Trophoblast cell (in vitro differentiated cells and primary cell): ENCODE measurements at regions not wholly inside any gene's neighbourhood (a gene's known extent, or its start where the extent isn't known, plus 50 kb on each side); places are given as distances from the start of the nearest gene placed in this dataset.
"Not testable (repeated sequence)": the region's sequence is repeated elsewhere in the genome, so short reads cannot be mapped to it uniquely, and the experiment has no call there.

Experiments
- DNase-seq, 2 donors: peaks; one replicate each; pipeline ENCODE4 v3.0.0-alpha.2; 2016
- H2AFZ ChIP-seq: 2 replicates; pipeline ENCODE4 v1.6.1; 2013; ENCODE audit warnings: low read length, moderate library complexity, mild to moderate bottlenecking; ENCODE audit not compliant: insufficient read depth, poor library complexity
- H2AK5ac ChIP-seq: 2 replicates; pipeline ENCODE4 v1.6.1; 2013; ENCODE audit warnings: mild to moderate bottlenecking, low read length
- H2BK120ac ChIP-seq: 2 replicates; pipeline ENCODE4 v1.6.1; 2013; ENCODE audit warnings: low read length, mild to moderate bottlenecking, moderate library complexity; ENCODE audit not compliant: insufficient read depth, poor library complexity
- H2BK12ac ChIP-seq: 2 replicates; pipeline ENCODE4 v1.6.1; 2013; ENCODE audit warnings: mild to moderate bottlenecking, low read length, moderate library complexity
- H2BK5ac ChIP-seq: 2 replicates; pipeline ENCODE4 v1.6.1; 2013; ENCODE audit warnings: low read length, low read depth, moderate library complexity, mild to moderate bottlenecking; ENCODE audit not compliant: poor library complexity
- H3K14ac ChIP-seq: 2 replicates; pipeline ENCODE4 v1.6.1; 2013; ENCODE audit warnings: mild to moderate bottlenecking, low read length
- H3K18ac ChIP-seq: 2 replicates; pipeline ENCODE4 v1.6.1; 2013; ENCODE audit warnings: mild to moderate bottlenecking, low read length
- H3K23ac ChIP-seq: 2 replicates; pipeline ENCODE4 v1.6.1; 2013; ENCODE audit warnings: low read length
- H3K27ac ChIP-seq: 2 replicates; pipeline ENCODE4 v1.5.1; 2013; ENCODE audit warnings: low read depth, mild to moderate bottlenecking, inconsistent platforms, low read length, moderate library complexity
- H3K27me3 ChIP-seq: 2 replicates; pipeline ENCODE4 v1.6.1; 2013; ENCODE audit warnings: inconsistent platforms, mild to moderate bottlenecking, low read length, moderate library complexity; ENCODE audit not compliant: insufficient read depth
- H3K36me3 ChIP-seq, 2 experiments: 1 replicate in 1 of 2; 2 replicates in 1 of 2; pipeline ENCODE4 v1.6.1; 2013; ENCODE audit warnings: low read length in 2 of 2, mild to moderate bottlenecking in 2 of 2, moderate library complexity in 1 of 2; ENCODE audit not compliant: insufficient read depth in 2 of 2, control insufficient read depth in 1 of 2
- H3K4ac ChIP-seq: 2 replicates; pipeline ENCODE4 v1.6.1; 2013; ENCODE audit warnings: low read depth, mild to moderate bottlenecking, low read length, moderate library complexity
- H3K4me1 ChIP-seq, 2 experiments: 1 replicate in 1 of 2; 2 replicates in 1 of 2; pipeline ENCODE4 v1.6.1; 2013; ENCODE audit warnings: low read length in 2 of 2, mild to moderate bottlenecking in 2 of 2, moderate library complexity in 1 of 2; ENCODE audit not compliant: insufficient read depth in 2 of 2, control insufficient read depth in 1 of 2
- H3K4me2 ChIP-seq: 2 replicates; pipeline ENCODE4 v1.6.1; 2013; ENCODE audit warnings: inconsistent platforms, mild to moderate bottlenecking, low read length, moderate library complexity
- H3K4me3 ChIP-seq: 2 replicates; pipeline ENCODE4 v1.5.1; 2013; ENCODE audit warnings: mild to moderate bottlenecking, low read depth, low read length, inconsistent platforms
- H3K79me1 ChIP-seq: one replicate; pipeline ENCODE4 v1.6.1; 2013; ENCODE audit warnings: low read length
- H3K79me2 ChIP-seq: 2 replicates; pipeline ENCODE4 v1.6.1; 2013; ENCODE audit warnings: low read length, mild to moderate bottlenecking; ENCODE audit not compliant: control insufficient read depth, insufficient read depth, poor library complexity
- H3K9ac ChIP-seq: 2 replicates; pipeline ENCODE4 v1.6.1; 2013; ENCODE audit warnings: mild to moderate bottlenecking, low read length
- H3K9me3 ChIP-seq: 2 replicates; pipeline ENCODE4 v1.6.1; 2013; ENCODE audit warnings: low read depth, mild to moderate bottlenecking, control low read depth, inconsistent platforms, low read length; ENCODE audit not compliant: insufficient read depth
- H4K12ac ChIP-seq: 2 replicates; pipeline ENCODE4 v1.6.1; 2013; ENCODE audit warnings: low read depth, mild to moderate bottlenecking, low read length, moderate library complexity
- H4K8ac ChIP-seq: 2 replicates; pipeline ENCODE4 v1.6.1; 2013; ENCODE audit warnings: low read depth, mild to moderate bottlenecking, low read length, moderate library complexity
- H4K91ac ChIP-seq: one replicate; pipeline ENCODE4 v1.6.1; 2013; ENCODE audit warnings: low read depth, mild to moderate bottlenecking, low read length, moderate library complexity
- WGBS: extraction: QIAGEN DNeasy Blood & Tissue Kit; methylation state at CpG from one replicate; pipeline ENCODE4 v1.1.7; 2013; ENCODE audit warnings: missing lambda C conversion rate; ENCODE audit not compliant: insufficient read length, insufficient coverage; ENCODE audit errors: extremely low coverage; 5-methylcytosine and 5-hydroxymethylcytosine counted together

DNA sequence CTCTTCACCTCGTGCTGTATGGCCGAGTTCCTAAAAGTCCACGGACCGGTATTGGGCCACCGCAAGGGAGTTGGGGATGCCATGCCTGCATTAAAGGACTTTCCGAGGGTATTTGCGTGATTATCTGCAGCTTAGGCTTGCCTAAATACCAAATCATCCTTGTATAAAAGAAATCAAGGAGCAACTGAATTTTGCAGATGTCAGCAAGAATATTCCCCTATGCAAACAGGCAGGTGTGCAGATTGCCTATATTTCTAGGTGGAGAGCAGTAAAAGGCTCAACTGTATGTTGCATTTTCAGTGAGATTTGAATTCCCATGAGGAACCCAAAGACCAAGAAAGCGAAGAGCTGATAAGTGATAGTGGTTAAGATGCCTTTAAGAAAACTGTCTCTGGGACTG lies 452.3 kb downstream of the CDH11 start:
- WGBS, result no CpG with 5 or more reads among the region's 8 CpGs
- H2BK12ac ChIP-seq, result no peak overlapping the region

GRCh38 chr16:64667334-64667877 lies 454.5 kb downstream of the CDH11 start:
- Histone ChIP-seq H2BK12ac (no peak overlapping the region), H3K9ac (no peak overlapping the region), H2BK120ac (no peak overlapping the region), H3K4ac (no peak overlapping the region), H3K14ac (no peak overlapping the region), H3K4me3 (no peak overlapping the region), H3K4me1 (no peaks in the 10 kb centered on the region), H3K36me3 (no peaks in the 10 kb centered on the region), H4K91ac (no peak overlapping the region), H3K23ac (no peak overlapping the region), H3K27me3 (no peaks in the 10 kb centered on the region), H4K8ac (no peak overlapping the region), H2AFZ (no peak overlapping the region), H3K18ac (no peak overlapping the region), H4K12ac (no peak overlapping the region), H3K27ac (no peak overlapping the region), H3K4me2 (no peak overlapping the region), H2BK5ac (no peak overlapping the region), H3K79me2 (no peaks in the 10 kb centered on the region), H2AK5ac (no peak overlapping the region), H3K79me1 (no peaks in the 10 kb centered on the region), H3K9me3 (no peaks in the 10 kb centered on the region)
- DNase-seq, result no peak
- WGBS, result no CpG with 5 or more reads among the region's 3 CpGs

More for the DNA sequence above, 452.3 kb downstream of the CDH11 start:
- H3K18ac ChIP-seq, result no peak overlapping the region
- no peaks in the 10 kb centered on the region for H3K27me3 ChIP-seq
- H3K23ac ChIP-seq, result no peak overlapping the region
- no peak overlapping the region for H3K9ac ChIP-seq
- no peak overlapping the region for H2BK120ac ChIP-seq
- no peaks in the 10 kb centered on the region for H3K9me3 ChIP-seq
- H4K91ac ChIP-seq, result no peak overlapping the region
- H3K4me1 ChIP-seq, result no peaks in the 10 kb centered on the region
- H3K4me3 ChIP-seq, result no peak overlapping the region
- no peak for DNase-seq
- no peak overlapping the region for H4K8ac ChIP-seq
- H3K4me2 ChIP-seq, result no peak overlapping the region
- no peak overlapping the region for H2AK5ac ChIP-seq
- no peaks in the 10 kb centered on the region for H3K36me3 ChIP-seq
- H2AFZ ChIP-seq, result no peak overlapping the region
- no peak overlapping the region for H3K27ac ChIP-seq
- H3K14ac ChIP-seq, result no peak overlapping the region
- H3K79me1 ChIP-seq, result no peaks in the 10 kb centered on the region
- no peak overlapping the region for H4K12ac ChIP-seq
- H3K79me2 ChIP-seq, result no peaks in the 10 kb centered on the region
- H3K4ac ChIP-seq, result no peak overlapping the region
- H2BK5ac ChIP-seq, result no peak overlapping the region

- H3K27ac ChIP-seq, H3K9me3 ChIP-seq, H3K14ac ChIP-seq, H2AFZ ChIP-seq, H2BK5ac ChIP-seq, H3K9ac ChIP-seq, H2AK5ac ChIP-seq, H3K79me2 ChIP-seq, H3K18ac ChIP-seq, H2BK12ac ChIP-seq, H3K36me3 ChIP-seq, H3K4me1 ChIP-seq, H3K4ac ChIP-seq, H3K27me3 ChIP-seq, H3K4me2 ChIP-seq, H4K91ac ChIP-seq, H2BK120ac ChIP-seq, H4K8ac ChIP-seq, DNase-seq, H4K12ac ChIP-seq, H3K4me3 ChIP-seq, H3K79me1 ChIP-seq, H3K23ac ChIP-seq: not testable (repeated sequence)
Observed at GRCh38 chr16:64662312-64662711, 459.6 kb downstream of the CDH11 start.

- Histone ChIP-seq H3K4me3 (no peak overlapping the region), H3K4me1 (no peaks in the 10 kb centered on the region), H3K4ac (no peak overlapping the region), H3K79me2 (no peaks in the 10 kb centered on the region), H3K27ac (no peak overlapping the region), H2AK5ac (no peak overlapping the region), H2BK5ac (no peak overlapping the region), H4K91ac (no peak overlapping the region), H3K9me3 (no peaks in the 10 kb centered on the region), H3K23ac (no peak overlapping the region), H2BK12ac (no peak overlapping the region), H3K14ac (no peak overlapping the region), H4K12ac (no peak overlapping the region), H3K4me2 (no peak overlapping the region), H3K9ac (no peak overlapping the region), H3K27me3 (no peaks in the 10 kb centered on the region), H3K18ac (no peak overlapping the region), H3K36me3 (no peaks in the 10 kb centered on the region), H2AFZ (no peak overlapping the region), H2BK120ac (no peak overlapping the region), H4K8ac (no peak overlapping the region), H3K79me1 (no peaks in the 10 kb centered on the region)
- no peak for DNase-seq
- no CpG with 5 or more reads among the region's 1 CpG for WGBS
Observed at GRCh38 chr16:64659866-64660265, 462.0 kb downstream of the CDH11 start.
